ENCODE measurements at regions not wholly inside any gene's neighbourhood (a gene's known extent, or its start where the extent isn't known, plus 50 kb on each side); places are given as distances from the start of the nearest gene placed in this dataset.

DNA sequence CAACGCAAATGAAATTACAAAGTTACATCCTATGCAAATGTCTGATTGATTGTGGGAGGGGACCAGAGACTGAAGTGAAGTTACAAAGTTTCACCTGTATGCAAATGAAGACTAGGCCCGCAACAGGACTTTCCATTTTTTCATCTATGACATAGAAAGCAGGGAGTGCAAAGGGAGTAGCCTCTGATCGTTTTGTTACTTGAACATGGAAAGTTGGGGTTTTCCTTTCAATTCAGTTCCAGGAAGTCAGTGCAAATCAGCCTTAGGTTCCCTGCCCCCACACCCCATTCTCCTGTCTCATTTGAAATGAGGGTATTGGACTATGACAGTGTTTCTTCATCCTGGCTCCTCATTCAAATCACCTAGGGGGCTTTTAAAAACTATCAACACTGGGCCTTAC, 96.9 kb upstream of the HABP2 start:
- TF ChIP-seq EZH2phosphoT487 (IDR thresholded peaks at IDR 0.05; ENCODE audit: borderline replicate concordance, low read depth), result no peak
- TF ChIP-seq MEF2A (IDR thresholded peaks at IDR 0.05; ENCODE audit: borderline replicate concordance, low read depth), result no peak
- TF ChIP-seq, protein P1, sequence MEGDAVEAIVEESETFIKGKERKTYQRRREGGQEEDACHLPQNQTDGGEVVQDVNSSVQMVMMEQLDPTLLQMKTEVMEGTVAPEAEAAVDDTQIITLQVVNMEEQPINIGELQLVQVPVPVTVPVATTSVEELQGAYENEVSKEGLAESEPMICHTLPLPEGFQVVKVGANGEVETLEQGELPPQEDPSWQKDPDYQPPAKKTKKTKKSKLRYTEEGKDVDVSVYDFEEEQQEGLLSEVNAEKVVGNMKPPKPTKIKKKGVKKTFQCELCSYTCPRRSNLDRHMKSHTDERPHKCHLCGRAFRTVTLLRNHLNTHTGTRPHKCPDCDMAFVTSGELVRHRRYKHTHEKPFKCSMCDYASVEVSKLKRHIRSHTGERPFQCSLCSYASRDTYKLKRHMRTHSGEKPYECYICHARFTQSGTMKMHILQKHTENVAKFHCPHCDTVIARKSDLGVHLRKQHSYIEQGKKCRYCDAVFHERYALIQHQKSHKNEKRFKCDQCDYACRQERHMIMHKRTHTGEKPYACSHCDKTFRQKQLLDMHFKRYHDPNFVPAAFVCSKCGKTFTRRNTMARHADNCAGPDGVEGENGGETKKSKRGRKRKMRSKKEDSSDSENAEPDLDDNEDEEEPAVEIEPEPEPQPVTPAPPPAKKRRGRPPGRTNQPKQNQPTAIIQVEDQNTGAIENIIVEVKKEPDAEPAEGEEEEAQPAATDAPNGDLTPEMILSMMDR (IDR thresholded peaks at IDR 0.05), result no peak
- TF ChIP-seq TAF1 (IDR thresholded peaks at IDR 0.05; ENCODE audit: borderline replicate concordance, low read depth, low read length), result no peak
- TF ChIP-seq POLR2AphosphoS5 (IDR thresholded peaks at IDR 0.05; ENCODE audit: low read depth, low read length), result no peak
- TF ChIP-seq, protein P2, sequence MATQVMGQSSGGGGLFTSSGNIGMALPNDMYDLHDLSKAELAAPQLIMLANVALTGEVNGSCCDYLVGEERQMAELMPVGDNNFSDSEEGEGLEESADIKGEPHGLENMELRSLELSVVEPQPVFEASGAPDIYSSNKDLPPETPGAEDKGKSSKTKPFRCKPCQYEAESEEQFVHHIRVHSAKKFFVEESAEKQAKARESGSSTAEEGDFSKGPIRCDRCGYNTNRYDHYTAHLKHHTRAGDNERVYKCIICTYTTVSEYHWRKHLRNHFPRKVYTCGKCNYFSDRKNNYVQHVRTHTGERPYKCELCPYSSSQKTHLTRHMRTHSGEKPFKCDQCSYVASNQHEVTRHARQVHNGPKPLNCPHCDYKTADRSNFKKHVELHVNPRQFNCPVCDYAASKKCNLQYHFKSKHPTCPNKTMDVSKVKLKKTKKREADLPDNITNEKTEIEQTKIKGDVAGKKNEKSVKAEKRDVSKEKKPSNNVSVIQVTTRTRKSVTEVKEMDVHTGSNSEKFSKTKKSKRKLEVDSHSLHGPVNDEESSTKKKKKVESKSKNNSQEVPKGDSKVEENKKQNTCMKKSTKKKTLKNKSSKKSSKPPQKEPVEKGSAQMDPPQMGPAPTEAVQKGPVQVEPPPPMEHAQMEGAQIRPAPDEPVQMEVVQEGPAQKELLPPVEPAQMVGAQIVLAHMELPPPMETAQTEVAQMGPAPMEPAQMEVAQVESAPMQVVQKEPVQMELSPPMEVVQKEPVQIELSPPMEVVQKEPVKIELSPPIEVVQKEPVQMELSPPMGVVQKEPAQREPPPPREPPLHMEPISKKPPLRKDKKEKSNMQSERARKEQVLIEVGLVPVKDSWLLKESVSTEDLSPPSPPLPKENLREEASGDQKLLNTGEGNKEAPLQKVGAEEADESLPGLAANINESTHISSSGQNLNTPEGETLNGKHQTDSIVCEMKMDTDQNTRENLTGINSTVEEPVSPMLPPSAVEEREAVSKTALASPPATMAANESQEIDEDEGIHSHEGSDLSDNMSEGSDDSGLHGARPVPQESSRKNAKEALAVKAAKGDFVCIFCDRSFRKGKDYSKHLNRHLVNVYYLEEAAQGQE (IDR thresholded peaks at IDR 0.05; ENCODE audit: low read depth, low read length), result no peak
- TF ChIP-seq, protein P3, sequence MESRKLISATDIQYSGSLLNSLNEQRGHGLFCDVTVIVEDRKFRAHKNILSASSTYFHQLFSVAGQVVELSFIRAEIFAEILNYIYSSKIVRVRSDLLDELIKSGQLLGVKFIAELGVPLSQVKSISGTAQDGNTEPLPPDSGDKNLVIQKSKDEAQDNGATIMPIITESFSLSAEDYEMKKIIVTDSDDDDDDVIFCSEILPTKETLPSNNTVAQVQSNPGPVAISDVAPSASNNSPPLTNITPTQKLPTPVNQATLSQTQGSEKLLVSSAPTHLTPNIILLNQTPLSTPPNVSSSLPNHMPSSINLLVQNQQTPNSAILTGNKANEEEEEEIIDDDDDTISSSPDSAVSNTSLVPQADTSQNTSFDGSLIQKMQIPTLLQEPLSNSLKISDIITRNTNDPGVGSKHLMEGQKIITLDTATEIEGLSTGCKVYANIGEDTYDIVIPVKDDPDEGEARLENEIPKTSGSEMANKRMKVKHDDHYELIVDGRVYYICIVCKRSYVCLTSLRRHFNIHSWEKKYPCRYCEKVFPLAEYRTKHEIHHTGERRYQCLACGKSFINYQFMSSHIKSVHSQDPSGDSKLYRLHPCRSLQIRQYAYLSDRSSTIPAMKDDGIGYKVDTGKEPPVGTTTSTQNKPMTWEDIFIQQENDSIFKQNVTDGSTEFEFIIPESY (IDR thresholded peaks at IDR 0.05; ENCODE audit: borderline replicate concordance, low read depth), result no peak
